ENCODE measurements at regions not wholly inside any gene's neighbourhood (a gene's known extent, or its start where the extent isn't known, plus 50 kb on each side); places are given as distances from the start of the nearest gene placed in this dataset. TPM values are rescaled to one million over a fixed set of nuclear protein-coding genes. Genes with fewer than 3 reads are reported as not detected.

DNA sequence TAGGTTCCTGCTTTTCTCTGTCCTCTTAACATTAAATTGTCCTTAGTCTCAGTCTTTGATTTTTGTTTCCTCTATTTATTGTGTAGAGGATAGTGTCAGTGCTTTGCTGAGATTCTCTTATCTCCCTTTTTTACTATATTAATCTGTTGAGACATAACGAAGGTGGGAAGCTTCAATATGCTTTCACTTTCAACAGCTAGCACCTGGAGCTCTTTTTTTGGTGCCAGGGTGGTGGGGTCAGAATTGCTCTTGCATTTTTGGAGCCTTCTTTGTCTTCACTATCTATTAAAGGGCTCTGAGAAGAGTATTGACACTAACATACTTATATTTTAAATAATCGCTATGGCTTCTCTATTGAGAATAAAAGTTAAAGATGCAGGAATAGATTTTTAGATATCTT is 97.1 kb upstream of the EPHA7 start:
- Histone ChIP-seq H3K36me3 (ENCODE audit: insufficient read depth, low read length) (no peaks in the 10 kb centered on the region), H4K20me1 (ENCODE audit: insufficient read depth, low read depth, low read length) (no peaks in the 10 kb centered on the region), H3K79me2 (ENCODE audit: low read length) (no peaks in the 10 kb centered on the region), H2AFZ (ENCODE audit: low read length) (no peak overlapping the region), H3K27ac (ENCODE audit: low read length) (no peak overlapping the region), H3K9me3 (ENCODE audit: low read length) (peaks cover 7% of the 10 kb centered on the region), H3K9ac (ENCODE audit: low read length) (no peak overlapping the region), H3K27me3 (ENCODE audit: low read length) (no peaks in the 10 kb centered on the region), H3K4me2 (ENCODE audit: low read depth, low read length, poor library complexity, severe bottlenecking) (no peak overlapping the region), H3K9me2 (replicated peaks; ENCODE audit: insufficient read depth, low read length) (no peaks in the 10 kb centered on the region), H3K4me1 (ENCODE audit: low read length) (no peaks in the 10 kb centered on the region), H3K4me3 (ENCODE audit: low read length) (no peak overlapping the region)
- DNase-seq: no peak

DNA sequence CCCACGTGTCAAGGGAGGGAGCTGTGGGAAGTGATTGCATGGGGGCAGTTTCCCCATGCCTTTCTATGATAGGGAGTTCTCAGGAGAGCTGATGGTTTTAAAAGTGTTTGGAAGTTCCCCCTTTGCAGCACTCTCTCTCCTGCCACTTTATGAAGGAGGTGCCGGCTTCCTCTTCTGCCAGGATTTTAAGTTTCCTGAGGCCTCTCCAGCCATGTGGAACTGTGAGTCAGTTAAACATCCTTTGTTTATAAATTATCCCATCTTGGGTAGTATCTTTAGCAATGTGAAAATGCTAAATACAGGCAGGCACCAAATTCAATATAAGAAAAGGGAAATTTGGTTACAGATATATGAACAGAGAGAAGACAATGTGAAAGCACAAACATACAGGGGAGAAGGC is 96.4 kb upstream of the EPHA7 start:
- DNase-seq: no peak
- Histone ChIP-seq H3K79me2 (ENCODE audit: low read length) (no peaks in the 10 kb centered on the region), H2AFZ (ENCODE audit: low read length) (no peak overlapping the region), H3K4me3 (ENCODE audit: low read length) (no peak overlapping the region), H3K4me1 (ENCODE audit: low read length) (no peaks in the 10 kb centered on the region), H4K20me1 (ENCODE audit: insufficient read depth, low read depth, low read length) (no peaks in the 10 kb centered on the region), H3K27me3 (ENCODE audit: low read length) (no peaks in the 10 kb centered on the region), H3K36me3 (ENCODE audit: insufficient read depth, low read length) (no peaks in the 10 kb centered on the region), H3K4me2 (ENCODE audit: low read depth, low read length, poor library complexity, severe bottlenecking) (no peak overlapping the region), H3K9ac (ENCODE audit: low read length) (no peak overlapping the region), H3K9me3 (ENCODE audit: low read length) (peaks cover 14% of the 10 kb centered on the region), H3K9me2 (replicated peaks; ENCODE audit: insufficient read depth, low read length) (no peaks in the 10 kb centered on the region), H3K27ac (ENCODE audit: low read length) (no peak overlapping the region)

DNA sequence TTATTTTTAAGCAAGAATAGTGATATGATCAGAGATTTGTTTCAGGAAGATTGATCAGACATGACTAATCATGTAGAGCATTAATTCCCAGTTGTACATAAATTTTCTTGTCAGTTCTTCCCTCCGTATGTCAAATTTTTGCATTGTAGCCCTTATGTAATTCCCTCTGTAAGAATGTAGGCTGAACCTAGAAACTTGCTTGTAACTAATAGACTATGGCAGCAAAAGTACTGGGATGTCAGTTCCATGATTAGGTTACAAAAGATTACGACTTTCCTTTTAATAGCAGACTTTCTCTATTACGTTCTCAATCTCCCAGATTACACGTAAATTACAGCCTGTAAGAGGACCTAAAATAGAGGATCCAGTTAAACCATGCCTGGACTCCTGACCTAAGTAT is 79.4 kb upstream of the EPHA7 start:
- H3K9me2 ChIP-seq (replicated peaks; ENCODE audit: insufficient read depth, low read length): no peaks in the 10 kb centered on the region

DNA sequence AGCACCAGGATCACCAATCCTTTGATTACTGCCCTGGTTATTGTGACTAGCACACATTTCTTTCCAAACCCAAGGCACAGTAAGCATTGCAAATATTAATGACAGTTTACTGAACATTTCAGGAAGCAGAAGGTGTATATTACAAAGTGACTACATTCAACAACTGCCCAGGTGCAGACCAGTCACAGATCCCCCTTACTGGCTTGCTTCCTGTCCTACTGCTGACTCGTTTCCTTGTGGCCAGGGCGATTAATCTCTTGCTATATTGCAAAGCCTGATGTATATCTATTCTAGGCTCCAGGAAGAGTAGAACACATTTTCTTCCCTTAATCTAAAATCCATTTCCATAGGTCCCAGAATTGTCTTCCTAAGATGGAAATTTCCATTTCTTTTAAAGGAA is 77.2 kb upstream of the EPHA7 start:
- Histone ChIP-seq H2AFZ (ENCODE audit: low read length) (no peak overlapping the region), H3K9ac (ENCODE audit: low read length) (no peak overlapping the region), H3K79me2 (ENCODE audit: low read length) (no peaks in the 10 kb centered on the region), H3K36me3 (ENCODE audit: insufficient read depth, low read length) (no peaks in the 10 kb centered on the region), H3K27ac (ENCODE audit: low read length) (no peak overlapping the region), H3K9me2 (replicated peaks; ENCODE audit: insufficient read depth, low read length) (no peaks in the 10 kb centered on the region), H3K4me3 (ENCODE audit: low read length) (no peak overlapping the region), H3K9me3 (ENCODE audit: low read length) (peaks cover 29% of the 10 kb centered on the region), H3K4me2 (ENCODE audit: low read depth, low read length, poor library complexity, severe bottlenecking) (no peak overlapping the region), H3K27me3 (ENCODE audit: low read length) (no peaks in the 10 kb centered on the region), H3K4me1 (ENCODE audit: low read length) (no peaks in the 10 kb centered on the region), H4K20me1 (ENCODE audit: insufficient read depth, low read depth, low read length) (no peaks in the 10 kb centered on the region)
- DNase-seq: no peak

More for the DNA sequence above, 79.4 kb upstream of the EPHA7 start:
- Histone ChIP-seq H2AFZ (ENCODE audit: low read length) (no peak overlapping the region), H3K27ac (ENCODE audit: low read length) (no peak overlapping the region), H3K79me2 (ENCODE audit: low read length) (no peaks in the 10 kb centered on the region), H3K36me3 (ENCODE audit: insufficient read depth, low read length) (no peaks in the 10 kb centered on the region), H3K27me3 (ENCODE audit: low read length) (no peaks in the 10 kb centered on the region), H3K4me1 (ENCODE audit: low read length) (no peaks in the 10 kb centered on the region), H3K9me3 (ENCODE audit: low read length) (peaks cover 45% of the 10 kb centered on the region), H4K20me1 (ENCODE audit: insufficient read depth, low read depth, low read length) (no peaks in the 10 kb centered on the region), H3K4me3 (ENCODE audit: low read length) (no peak overlapping the region), H3K4me2 (ENCODE audit: low read depth, low read length, poor library complexity, severe bottlenecking) (no peak overlapping the region), H3K9ac (ENCODE audit: low read length) (no peak overlapping the region)
- no peak for DNase-seq

DNA sequence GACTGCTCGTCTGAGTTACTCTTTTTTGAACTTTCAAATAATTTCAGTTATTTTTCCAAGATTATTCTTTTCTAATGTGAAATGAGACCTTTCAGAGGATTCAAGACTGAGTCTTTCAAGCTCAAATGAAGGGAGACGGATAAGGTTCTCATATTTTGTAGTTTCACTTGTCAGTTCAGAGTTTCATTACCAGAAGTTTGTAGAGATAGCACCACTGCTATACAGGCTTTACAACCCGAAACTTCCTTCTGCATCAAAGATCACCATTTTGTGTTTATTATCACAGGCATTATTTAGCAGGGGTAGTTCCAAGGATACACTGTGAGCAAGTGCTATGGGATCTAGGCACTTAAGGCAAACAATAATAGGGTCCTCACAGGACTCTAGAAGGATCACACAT is 74.7 kb upstream of the EPHA7 start:
- Histone ChIP-seq H4K20me1 (ENCODE audit: insufficient read depth, low read depth, low read length) (no peaks in the 10 kb centered on the region), H2AFZ (ENCODE audit: low read length) (no peak overlapping the region), H3K27ac (ENCODE audit: low read length) (no peak overlapping the region), H3K4me2 (ENCODE audit: low read depth, low read length, poor library complexity, severe bottlenecking) (no peak overlapping the region), H3K9me2 (replicated peaks; ENCODE audit: insufficient read depth, low read length) (no peaks in the 10 kb centered on the region), H3K79me2 (ENCODE audit: low read length) (no peaks in the 10 kb centered on the region), H3K4me1 (ENCODE audit: low read length) (no peaks in the 10 kb centered on the region), H3K27me3 (ENCODE audit: low read length) (no peaks in the 10 kb centered on the region), H3K4me3 (ENCODE audit: low read length) (no peak overlapping the region), H3K36me3 (ENCODE audit: insufficient read depth, low read length) (no peaks in the 10 kb centered on the region), H3K9me3 (ENCODE audit: low read length) (peaks cover 21% of the 10 kb centered on the region), H3K9ac (ENCODE audit: low read length) (no peak overlapping the region)
- no peak for DNase-seq

DNA sequence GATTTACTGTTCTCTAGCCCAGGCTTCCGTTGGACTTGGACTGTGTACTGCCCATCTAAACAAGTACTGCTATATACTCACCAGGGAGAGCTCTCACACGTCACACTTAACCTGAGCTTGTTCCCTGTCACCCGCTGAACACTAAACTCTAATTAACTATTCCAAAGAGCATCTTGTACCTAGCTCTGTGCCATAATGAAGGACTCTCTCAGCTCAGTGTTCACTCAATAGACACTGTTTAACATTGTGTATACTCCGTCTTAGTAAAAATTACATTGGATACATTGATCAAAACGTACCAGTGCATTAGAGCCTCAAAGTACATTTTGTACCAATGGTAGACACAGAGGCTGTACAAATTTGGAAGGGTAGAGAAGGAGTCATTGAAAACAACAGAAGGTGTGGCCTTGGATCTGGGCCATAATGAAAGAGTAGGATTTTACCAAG is 55.4 kb upstream of the EPHA7 start:
- Histone ChIP-seq H3K4me2 (ENCODE audit: low read depth, low read length, poor library complexity, severe bottlenecking) (no peak overlapping the region), H3K9ac (ENCODE audit: low read length) (no peak overlapping the region), H4K20me1 (ENCODE audit: insufficient read depth, low read depth, low read length) (no peaks in the 10 kb centered on the region), H3K9me3 (ENCODE audit: low read length) (peaks cover 30% of the 10 kb centered on the region), H3K79me2 (ENCODE audit: low read length) (no peaks in the 10 kb centered on the region), H3K27ac (ENCODE audit: low read length) (no peak overlapping the region), H3K4me1 (ENCODE audit: low read length) (no peaks in the 10 kb centered on the region), H3K36me3 (ENCODE audit: insufficient read depth, low read length) (no peaks in the 10 kb centered on the region), H3K4me3 (ENCODE audit: low read length) (no peak overlapping the region), H3K27me3 (ENCODE audit: low read length) (no peaks in the 10 kb centered on the region), H3K9me2 (replicated peaks; ENCODE audit: insufficient read depth, low read length) (no peaks in the 10 kb centered on the region), H2AFZ (ENCODE audit: low read length) (no peak overlapping the region)
- DNase-seq: no peak

DNA sequence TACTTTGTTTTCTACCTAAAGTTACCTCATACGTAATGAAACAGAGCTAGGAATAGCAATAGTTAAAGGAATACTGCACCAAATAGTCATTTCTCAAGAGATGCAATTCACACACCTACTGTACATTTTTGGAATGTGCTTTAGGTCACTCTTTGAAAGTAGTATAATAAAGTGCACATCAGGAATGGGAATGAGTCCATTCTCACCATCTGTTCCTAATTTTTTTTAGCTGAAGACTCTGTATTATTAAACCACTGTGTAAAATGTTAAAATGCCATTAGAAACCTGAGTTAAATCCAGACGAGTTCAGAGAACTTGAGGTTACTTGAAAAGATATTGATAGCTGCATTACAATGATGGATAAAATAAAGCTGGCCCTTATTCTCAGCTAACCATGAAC is 51.9 kb upstream of the EPHA7 start:
- no peak overlapping the region for H2AFZ ChIP-seq (ENCODE audit: low read length)
- no peaks in the 10 kb centered on the region for H3K27me3 ChIP-seq (ENCODE audit: low read length)
- no peaks in the 10 kb centered on the region for H3K9me2 ChIP-seq (replicated peaks; ENCODE audit: insufficient read depth, low read length)
- H3K79me2 ChIP-seq (ENCODE audit: low read length): no peaks in the 10 kb centered on the region
- no peak overlapping the region for H3K4me3 ChIP-seq (ENCODE audit: low read length)
- H3K9me3 ChIP-seq (ENCODE audit: low read length): peaks cover 24% of the 10 kb centered on the region
- no peaks in the 10 kb centered on the region for H3K4me1 ChIP-seq (ENCODE audit: low read length)
- no peak overlapping the region for H3K27ac ChIP-seq (ENCODE audit: low read length)
- no peaks in the 10 kb centered on the region for H3K36me3 ChIP-seq (ENCODE audit: insufficient read depth, low read length)
- H3K4me2 ChIP-seq (ENCODE audit: low read depth, low read length, poor library complexity, severe bottlenecking): no peak overlapping the region
- DNase-seq: no peak
- H4K20me1 ChIP-seq (ENCODE audit: insufficient read depth, low read depth, low read length): no peaks in the 10 kb centered on the region
- no peak overlapping the region for H3K9ac ChIP-seq (ENCODE audit: low read length)

Small RNA genes lying in the stretch of these regions (small RNA-seq; reads per million reads assigned to genes)
- gene AL078595.1 (0.12 reads per million), gene RF00425 (not detected)

All from Karpas-422 (cell line).